Smooth muscle cell (in vitro differentiated cells): ENCODE measurements at regions not wholly inside any gene's neighbourhood (a gene's known extent, or its start where the extent isn't known, plus 50 kb on each side); places are given as distances from the start of the nearest gene placed in this dataset.

Source experiments
- DNase-seq: peaks from one replicate; lab custom pipeline; 2025; ENCODE audit not compliant: unreplicated experiment; lab: John Stamatoyannopoulos, UW
- H2AFZ ChIP-seq: fragments of 200-600 bp; sonication (generic); 2 replicates; pipeline ENCODE4 v1.6.0; 2016; ENCODE audit warnings: antibody characterized with exemption, low read depth, mild to moderate bottlenecking
- H3F3A ChIP-seq: fragments of 200-600 bp; sonication (generic); 2 replicates; pipeline ENCODE4 v1.6.0; 2017; ENCODE audit warnings: antibody characterized with exemption, low read depth
- H3K27ac ChIP-seq: fragments of 200-600 bp; sonication (generic); 2 replicates; pipeline ENCODE4 v1.5.1; 2016; ENCODE audit warnings: low read depth, mild to moderate bottlenecking
- H3K27me3 ChIP-seq: fragments of 200-600 bp; sonication (generic); 2 replicates; pipeline ENCODE4 v1.6.1; 2016; ENCODE audit warnings: low read depth, mild to moderate bottlenecking
- H3K36me3 ChIP-seq: fragments of 200-600 bp; sonication (generic); 2 replicates; pipeline ENCODE4 v1.5.1; 2016; ENCODE audit warnings: low read depth
- H3K4me1 ChIP-seq: fragments of 200-600 bp; sonication (generic); 2 replicates; pipeline ENCODE4 v1.5.1; 2016; ENCODE audit warnings: low read depth
- H3K4me2 ChIP-seq: fragments of 200-600 bp; sonication (generic); 2 replicates; pipeline ENCODE4 v1.6.0; 2016; ENCODE audit warnings: mild to moderate bottlenecking
- H3K4me3 ChIP-seq: fragments of 200-600 bp; sonication (generic); 2 replicates; pipeline ENCODE4 v1.5.1; 2016; ENCODE audit warnings: mild to moderate bottlenecking
- H3K79me2 ChIP-seq: fragments of 200-600 bp; sonication (generic); 2 replicates; pipeline ENCODE4 v1.6.0; 2016; ENCODE audit warnings: low read depth, mild to moderate bottlenecking
- H3K9ac ChIP-seq: fragments of 200-600 bp; sonication (generic); 2 replicates; pipeline ENCODE4 v1.6.0; 2016; ENCODE audit warnings: low read depth
- H3K9me3 ChIP-seq: fragments of 200-600 bp; sonication (generic); replicated peaks from 2 replicates; pipeline ENCODE4 v1.5.1; 2016; ENCODE audit warnings: low read depth
- H4K20me1 ChIP-seq: fragments of 200-600 bp; sonication (generic); 2 replicates; pipeline ENCODE4 v1.6.0; 2016; ENCODE audit warnings: low read depth
- CTCF ChIP-seq: fragments of 200-600 bp; sonication (generic); IDR thresholded peaks from 2 replicates; pipeline ENCODE4 v1.5.1; 2017; ENCODE audit warnings: borderline replicate concordance, mild to moderate bottlenecking, antibody characterized with exemption; ENCODE audit not compliant: insufficient read depth, poor library complexity, severe bottlenecking
- WGBS: methylation state at CpG from one replicate; pipeline ENCODE4 v1.1.7; 2016; ENCODE audit warnings: low lambda C conversion rate; 5-methylcytosine and 5-hydroxymethylcytosine counted together

- H3K27me3 ChIP-seq = no peaks in the 10 kb centered on the region
- H3K79me2 ChIP-seq = no peaks in the 10 kb centered on the region
- no peak overlapping the region for H3K9ac ChIP-seq
- WGBS = 49% methylated on average over 2 of the region's 2 CpGs
- TF ChIP-seq CTCF = no peak
- no peak for DNase-seq
- H3F3A ChIP-seq = no peaks in the 10 kb centered on the region
- no peak overlapping the region for H3K27ac ChIP-seq
- H2AFZ ChIP-seq = no peak overlapping the region
- no peaks in the 10 kb centered on the region for H3K4me1 ChIP-seq
- no peak overlapping the region for H3K4me2 ChIP-seq
- H3K36me3 ChIP-seq = no peaks in the 10 kb centered on the region
- H4K20me1 ChIP-seq = no peaks in the 10 kb centered on the region
- no peaks in the 10 kb centered on the region for H3K9me3 ChIP-seq
- no peak overlapping the region for H3K4me3 ChIP-seq
Observed at GRCh38 chr1:58418283-58419228, 128.0 kb downstream of the OMA1 start.

GRCh38 chr1:58412071-58412580 lies 134.4 kb downstream of the OMA1 start:
- Histone ChIP-seq H3K4me1 (peaks cover 35% of the 10 kb centered on the region), H3K79me2 (no peaks in the 10 kb centered on the region), H3K27ac (peak overlapping the region; percentile 95), H3K4me3 (no peak overlapping the region), H3K9me3 (no peaks in the 10 kb centered on the region), H4K20me1 (no peaks in the 10 kb centered on the region), H3F3A (peaks cover 6% of the 10 kb centered on the region), H3K36me3 (no peaks in the 10 kb centered on the region), H3K4me2 (peak overlapping the region; percentile 64), H2AFZ (no peak overlapping the region), H3K27me3 (no peaks in the 10 kb centered on the region), H3K9ac (peak overlapping the region; percentile 74)
- no peak for DNase-seq
- WGBS = 17% methylated on average over 4 of the region's 4 CpGs
- no peak for TF ChIP-seq CTCF

GRCh38 chr1:58409890-58410289 lies 136.6 kb downstream of the OMA1 start:
- Histone ChIP-seq H3K4me2 (no peak overlapping the region), H3K4me3 (no peak overlapping the region), H3K27ac (peak overlapping the region; percentile 95), H3F3A (peaks cover 6% of the 10 kb centered on the region), H3K9ac (peak overlapping the region; percentile 2), H4K20me1 (no peaks in the 10 kb centered on the region), H3K27me3 (no peaks in the 10 kb centered on the region), H3K79me2 (no peaks in the 10 kb centered on the region), H2AFZ (no peak overlapping the region), H3K9me3 (no peaks in the 10 kb centered on the region), H3K4me1 (peaks cover 35% of the 10 kb centered on the region), H3K36me3 (no peaks in the 10 kb centered on the region)
- no peak for TF ChIP-seq CTCF
- no peak for DNase-seq
- WGBS = 27% methylated on average over 6 of the region's 6 CpGs
